ENCODE measurements at regions not wholly inside any gene's neighbourhood (a gene's known extent, or its start where the extent isn't known, plus 50 kb on each side); places are given as distances from the start of the nearest gene placed in this dataset.

DNA sequence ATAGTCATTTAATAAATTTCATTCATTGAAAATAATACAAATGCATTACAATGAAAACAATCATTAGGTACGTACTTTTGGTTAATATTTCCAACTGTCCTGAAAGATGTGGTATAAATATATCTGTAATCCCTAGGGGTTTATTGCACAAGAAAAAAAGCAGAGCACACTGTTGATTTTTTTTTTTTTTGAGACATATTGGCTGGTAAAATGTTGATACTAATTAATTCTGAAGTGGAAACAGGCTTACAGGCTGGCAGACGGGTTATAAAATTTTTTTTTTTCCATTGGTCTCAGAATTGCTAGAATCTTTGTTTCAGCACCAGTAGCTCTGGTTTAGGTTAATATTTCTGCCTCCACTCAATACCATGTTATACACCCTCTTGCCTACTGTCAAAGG lies 193.6 kb downstream of the MAP2K6 start:
- no peak for TF ChIP-seq CTCF (IDR thresholded peaks at IDR 0.05)
- TF ChIP-seq POLR2A (IDR thresholded peaks at IDR 0.05), result no peak
